SK-MEL-5 (cell line): ENCODE measurements at regions not wholly inside any gene's neighbourhood (a gene's known extent, or its start where the extent isn't known, plus 50 kb on each side); places are given as distances from the start of the nearest gene placed in this dataset.
"Not testable (repeated sequence)": the region's sequence is repeated elsewhere in the genome, so short reads cannot be mapped to it uniquely, and the experiment has no call there.

Experiments
- DNase-seq: peaks from one replicate; pipeline ENCODE4 v3.0.0-alpha.2; 2016; ENCODE audit warnings: low read depth, low spot score
- in situ Hi-C: cut with HindIII; loops from 2 replicates; pipeline ENCODE4 v1.10.0; 2016; ENCODE audit warnings: low sequenced_read_pairs, high pct_unique_total_duplicates, low pct_unique_long_range_greater_than_20kb

DNA sequence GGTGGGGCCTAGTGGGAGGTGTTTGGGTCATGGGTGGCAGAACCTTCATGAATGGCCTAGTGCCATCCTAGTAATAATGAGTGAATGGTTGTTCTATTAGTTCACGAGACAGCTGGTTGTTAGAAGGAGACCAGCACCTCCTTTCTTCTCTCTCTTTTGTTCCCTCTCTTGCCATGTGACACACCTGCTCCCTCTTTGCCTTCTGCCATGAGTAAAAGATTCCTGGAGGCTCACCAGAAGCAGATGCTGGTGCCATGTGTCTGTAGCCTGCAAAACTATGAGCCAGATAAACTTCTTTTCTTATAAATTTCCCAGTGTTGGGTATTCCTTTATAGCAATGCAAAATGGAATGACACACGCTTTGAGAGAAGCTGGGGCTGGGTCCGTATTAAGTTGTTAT is 89.0 kb upstream of the SLC4A7 start:
- no peak for DNase-seq
- in situ Hi-C loops, result no loop called here

DNA sequence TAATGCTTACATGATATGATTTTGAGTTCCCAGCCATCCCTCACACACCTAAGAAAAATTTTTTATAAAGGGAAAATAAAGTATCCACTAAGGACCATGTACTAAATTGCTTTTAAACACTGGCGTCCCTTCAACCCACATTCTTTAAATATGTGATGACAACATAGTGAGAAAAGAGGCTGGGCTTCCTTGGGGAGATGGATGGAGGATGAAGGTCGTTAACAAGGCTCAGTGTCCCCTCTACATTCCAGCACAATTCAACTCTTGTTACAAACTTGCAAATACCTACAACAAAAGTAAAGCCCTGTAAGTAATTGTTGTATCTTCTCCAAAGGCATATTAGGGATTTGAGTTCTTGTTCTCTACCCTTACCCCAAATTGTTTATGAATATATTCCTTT is 87.2 kb upstream of the SLC4A7 start:
- DNase-seq, result no peak
- in situ Hi-C loops, result no loop called here

DNA sequence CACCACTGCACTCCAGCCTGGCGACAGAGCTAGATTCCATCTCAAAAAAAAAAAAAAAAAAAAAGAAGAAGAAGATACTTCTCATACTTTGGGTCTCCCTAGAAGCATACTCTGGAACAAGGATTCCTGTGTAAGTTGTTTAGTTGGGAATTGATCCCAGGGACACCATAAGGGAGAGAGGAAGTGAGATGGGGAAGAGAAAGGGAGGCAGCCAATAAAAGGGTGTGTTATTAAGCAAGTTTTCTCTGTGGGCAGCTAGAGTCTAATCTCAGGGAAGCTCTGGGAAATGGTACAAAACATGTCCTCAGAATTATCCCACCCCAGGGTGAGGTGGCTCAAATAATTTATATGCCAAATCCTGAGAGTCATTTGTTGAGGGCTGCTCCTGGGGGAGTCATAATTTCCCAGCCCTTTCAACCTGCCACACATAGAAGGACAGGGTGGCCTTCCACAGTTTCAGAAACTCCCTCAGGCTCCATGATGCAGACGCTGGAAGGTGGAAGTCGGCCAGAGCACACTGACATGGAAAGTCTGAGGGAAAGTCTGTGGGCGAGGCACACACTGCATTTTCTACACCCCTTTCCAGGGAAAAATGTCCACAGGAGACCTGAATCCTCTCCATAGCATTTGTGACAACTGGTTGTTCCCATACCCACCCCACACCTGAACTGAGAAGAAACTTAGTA is 86.4 kb upstream of the SLC4A7 start:
- no peak for DNase-seq
- in situ Hi-C loops, result no loop called here

DNA sequence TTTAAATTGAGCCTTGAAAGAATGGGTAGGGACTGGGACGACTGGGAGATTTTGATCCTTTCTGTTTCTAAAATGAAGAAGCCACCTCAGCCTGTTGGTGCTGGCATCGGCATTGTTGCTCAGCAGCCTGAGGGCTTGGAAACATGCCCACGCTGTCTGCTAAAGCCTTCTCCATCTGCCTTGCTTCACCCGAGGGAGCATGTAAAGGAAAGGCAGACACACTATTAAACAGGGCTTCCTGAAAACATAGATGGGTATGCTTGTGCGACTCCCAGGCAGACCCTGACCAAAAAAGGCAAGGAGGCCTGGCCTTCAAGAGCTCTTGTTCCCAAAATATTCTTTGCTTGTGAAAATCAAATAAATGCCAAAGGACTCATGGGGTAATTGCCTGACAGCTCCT is 84.2 kb upstream of the SLC4A7 start:
- in situ Hi-C loops, result no loop called here
- DNase-seq, result peak; percentile 60

DNA sequence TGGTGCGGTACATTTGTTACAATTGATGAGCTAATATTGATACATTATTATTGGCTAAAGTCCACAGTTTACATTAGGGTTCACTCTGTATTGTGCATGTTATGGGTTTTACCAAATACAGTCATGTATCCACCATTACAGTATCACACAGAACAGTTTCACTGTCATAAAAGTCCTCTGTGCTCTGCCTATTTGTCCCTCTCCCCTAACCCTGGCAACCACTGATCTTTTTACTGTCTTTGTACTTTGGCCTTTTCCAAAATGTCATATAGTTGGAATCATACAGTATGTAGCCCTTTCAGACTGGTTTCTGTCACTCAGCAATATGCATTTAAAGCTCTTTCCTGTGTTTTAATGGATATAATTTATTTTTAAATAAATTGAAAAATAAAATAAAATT is 83.1 kb upstream of the SLC4A7 start:
- in situ Hi-C loops, result no loop called here
- DNase-seq, result no peak

DNA sequence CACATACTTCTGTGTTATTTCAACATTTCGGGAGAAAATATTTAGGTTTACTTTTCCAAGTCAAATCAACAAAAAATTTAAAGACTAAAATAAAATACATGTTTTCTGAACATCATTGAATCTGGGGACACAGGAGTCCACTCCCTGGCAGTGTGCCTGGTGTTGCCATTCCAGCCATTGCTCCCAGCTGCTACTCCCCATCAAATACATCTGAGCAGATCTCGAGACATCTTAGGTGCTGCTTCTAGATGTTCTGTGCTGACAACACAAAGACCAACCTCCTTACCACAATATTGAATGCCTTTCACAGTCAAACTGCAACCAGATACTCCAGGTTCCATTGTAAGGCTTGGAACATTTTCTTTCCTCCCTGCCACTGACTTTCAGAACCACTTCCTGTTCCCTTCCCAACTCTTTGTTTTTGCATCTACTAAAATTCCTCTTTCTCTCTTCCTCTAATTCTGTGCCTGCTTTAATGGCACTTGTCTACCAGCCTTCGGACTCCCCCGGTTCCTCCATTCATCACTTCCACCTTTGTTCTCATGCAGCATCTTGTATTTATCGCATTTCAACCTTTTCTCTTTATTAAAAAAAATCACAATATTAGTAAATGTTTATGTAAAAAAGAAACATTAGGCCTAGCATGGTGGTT is 81.1 kb upstream of the SLC4A7 start:
- no peak for DNase-seq
- in situ Hi-C loops, result no loop called here

DNA sequence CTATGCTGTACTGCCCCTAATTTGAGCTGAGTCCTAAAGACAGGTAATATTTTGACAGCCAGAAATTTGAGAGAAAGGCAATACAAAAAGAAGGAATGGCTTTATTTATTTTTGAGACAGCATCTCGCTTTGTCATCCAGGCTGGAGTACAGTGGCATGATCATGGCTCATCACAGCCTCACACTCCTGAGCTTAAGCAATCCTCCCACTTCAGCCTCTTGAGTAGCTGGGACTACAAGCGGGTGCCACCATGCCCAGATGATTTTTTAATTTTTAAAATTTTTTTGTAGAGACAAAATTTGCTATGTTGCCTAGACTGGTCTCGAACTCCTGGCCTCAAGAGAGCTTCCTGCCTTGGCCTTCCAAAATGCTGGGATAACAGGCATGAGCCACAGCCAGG is 77.4 kb upstream of the SLC4A7 start:
- in situ Hi-C loops, result no loop called here
- DNase-seq, result no peak

DNA sequence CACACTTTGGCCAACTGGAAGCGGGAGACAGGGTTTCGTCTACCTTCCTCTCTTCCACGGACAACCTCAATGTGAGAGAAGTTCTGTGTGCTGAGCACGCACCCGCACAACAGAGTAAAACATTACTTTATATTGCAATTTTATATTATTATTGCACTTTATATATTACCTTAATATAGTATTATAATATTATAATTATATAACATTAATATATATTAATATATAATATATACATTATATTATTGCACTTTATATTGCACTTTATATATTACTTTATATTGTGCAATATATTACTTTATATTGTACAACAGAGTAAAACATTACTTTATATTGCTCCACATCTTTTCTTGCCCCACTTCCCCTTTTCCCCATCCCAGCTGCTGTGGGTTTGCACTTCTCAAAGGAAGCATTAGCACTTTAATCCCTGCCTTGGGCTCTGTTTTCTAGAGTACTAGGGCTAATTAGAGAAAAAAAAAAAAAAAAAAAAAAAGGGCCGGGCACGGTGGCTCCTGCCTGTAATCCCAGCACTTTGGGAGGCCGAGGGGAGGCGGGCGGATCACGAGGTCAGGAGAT is 76.4 kb upstream of the SLC4A7 start:
- in situ Hi-C loops, result no loop called here
- no peak for DNase-seq

DNA sequence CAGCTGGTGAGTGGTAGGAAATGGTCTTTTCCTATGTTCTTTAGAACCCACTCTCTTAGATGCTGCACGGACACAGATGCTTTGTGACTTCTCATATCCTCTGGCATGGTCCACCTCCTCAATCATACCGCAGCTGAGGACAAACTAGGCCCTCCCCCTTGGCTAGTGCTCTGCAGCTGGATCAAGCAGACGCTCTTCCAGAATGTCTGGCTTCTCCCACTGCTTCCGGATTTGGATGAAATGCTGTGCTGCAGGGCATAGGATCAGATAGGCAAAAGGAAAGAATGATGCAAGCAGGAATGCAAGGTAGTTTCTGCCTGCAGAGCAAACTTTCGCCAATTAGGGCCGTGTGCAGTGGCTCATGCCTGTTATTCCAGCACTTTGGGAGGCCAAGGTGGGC is 75.7 kb upstream of the SLC4A7 start:
- peak; percentile 19 for DNase-seq
- in situ Hi-C loops, result no loop called here

DNA sequence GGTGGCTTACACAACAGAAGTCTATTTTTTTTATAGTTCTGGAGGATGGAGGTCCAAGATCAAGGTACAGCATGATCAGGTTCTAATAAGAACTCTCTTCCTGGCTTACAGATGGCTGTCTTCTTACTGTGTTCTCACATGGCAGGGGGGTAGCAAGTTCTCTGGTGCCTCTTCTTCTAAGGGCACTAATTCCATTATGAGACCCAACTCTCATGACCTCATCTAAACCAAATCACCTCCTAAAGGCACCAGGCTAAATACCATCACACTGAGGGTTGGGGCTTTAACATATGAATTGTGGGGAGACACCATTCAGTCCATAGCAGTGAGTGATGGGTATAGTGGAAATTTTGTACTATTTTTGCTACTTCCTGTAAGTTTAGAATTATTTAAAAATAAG is 75.2 kb upstream of the SLC4A7 start:
- in situ Hi-C loops, result no loop called here
- DNase-seq, result no peak

DNA sequence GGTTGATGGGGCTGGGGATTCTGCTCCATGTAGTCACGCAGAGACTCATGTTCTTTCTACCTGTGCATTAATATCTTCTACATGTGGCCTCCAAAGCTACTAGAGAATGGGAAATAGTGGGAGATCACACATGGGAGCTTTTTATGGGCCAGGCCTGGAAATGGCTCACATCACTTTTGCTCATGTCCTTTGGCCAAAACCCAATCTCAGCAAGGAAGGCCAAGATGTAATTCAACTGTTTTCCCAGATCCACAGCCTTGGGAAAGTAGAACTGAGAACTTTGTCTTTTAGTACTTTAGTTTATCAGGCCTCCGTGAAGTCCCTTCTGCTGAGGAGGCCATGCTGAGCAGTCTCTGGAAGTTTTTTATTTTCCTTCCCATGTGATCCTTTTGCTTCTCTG is 73.2 kb upstream of the SLC4A7 start:
- no peak for DNase-seq
- in situ Hi-C loops, result no loop called here

DNA sequence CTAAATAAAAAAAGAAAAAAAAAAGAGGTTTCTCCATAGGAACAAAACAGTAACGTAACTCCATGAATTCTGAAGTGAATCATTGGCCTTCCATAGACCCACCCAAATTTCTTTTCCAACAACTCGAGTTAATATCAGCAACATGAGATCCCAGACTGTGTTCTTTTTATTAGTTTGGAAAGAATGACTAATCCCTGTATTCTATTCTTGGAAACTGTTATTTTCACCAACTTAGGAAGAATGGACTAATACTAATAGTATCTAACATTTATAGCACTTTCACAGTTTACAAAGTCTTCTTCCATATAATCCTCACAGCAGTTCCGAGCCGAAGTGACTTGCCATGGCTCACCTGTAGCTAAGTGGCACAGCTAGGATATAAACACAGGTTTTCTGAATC is 72.7 kb upstream of the SLC4A7 start:
- no peak for DNase-seq
- in situ Hi-C loops, result no loop called here

DNA sequence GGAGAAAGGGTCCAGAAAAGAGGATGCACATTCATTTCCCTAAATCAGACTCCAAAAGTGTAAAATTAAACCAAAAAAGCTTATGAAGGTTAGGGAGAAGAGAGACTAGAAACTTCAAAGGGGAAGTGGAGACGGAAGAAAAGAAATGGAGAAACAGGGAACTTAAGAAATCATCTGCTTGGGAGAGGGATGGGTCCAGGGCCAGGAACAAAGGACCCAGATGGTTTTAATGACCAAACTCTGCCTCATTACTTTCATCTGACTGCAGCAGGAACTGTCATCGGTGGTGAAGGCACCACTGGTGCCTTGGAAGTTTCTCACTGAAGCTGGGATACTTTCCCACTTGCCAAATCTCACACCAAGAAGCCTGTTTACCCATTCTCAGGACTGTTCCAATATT is 70.5 kb upstream of the SLC4A7 start:
- DNase-seq, result no peak
- in situ Hi-C loops, result no loop called here

DNA sequence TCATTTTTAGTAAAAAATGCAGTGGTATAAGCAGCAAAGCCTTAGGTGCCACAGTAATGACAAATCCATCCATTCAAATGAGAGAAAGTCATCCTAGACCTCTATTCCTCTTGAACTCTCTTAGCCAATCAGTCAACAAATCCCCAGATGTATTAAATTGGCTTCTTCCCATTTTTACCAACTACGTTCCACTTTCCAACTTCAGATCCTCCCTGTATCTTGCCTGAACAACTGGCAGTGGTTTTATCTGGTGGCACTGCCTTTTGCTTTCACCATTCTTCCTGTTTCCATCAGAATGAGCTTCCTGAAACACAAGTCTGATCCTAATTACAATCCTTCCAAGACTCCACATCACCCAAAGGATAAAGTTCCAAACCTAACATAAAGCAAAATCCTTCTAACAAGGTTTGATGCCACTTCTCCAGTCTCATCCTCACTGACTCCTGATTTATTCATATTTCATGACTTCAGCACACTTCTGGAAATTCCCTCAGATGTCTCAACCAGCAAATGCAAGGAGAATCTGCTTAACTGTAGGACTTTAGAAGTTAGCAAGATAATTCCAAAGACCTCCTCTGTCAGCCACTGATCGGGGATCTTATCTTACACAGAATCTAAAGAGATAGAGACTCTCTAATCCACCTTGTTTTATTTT is 69.8 kb upstream of the SLC4A7 start:
- in situ Hi-C loops, result no loop called here
- no peak for DNase-seq

DNA sequence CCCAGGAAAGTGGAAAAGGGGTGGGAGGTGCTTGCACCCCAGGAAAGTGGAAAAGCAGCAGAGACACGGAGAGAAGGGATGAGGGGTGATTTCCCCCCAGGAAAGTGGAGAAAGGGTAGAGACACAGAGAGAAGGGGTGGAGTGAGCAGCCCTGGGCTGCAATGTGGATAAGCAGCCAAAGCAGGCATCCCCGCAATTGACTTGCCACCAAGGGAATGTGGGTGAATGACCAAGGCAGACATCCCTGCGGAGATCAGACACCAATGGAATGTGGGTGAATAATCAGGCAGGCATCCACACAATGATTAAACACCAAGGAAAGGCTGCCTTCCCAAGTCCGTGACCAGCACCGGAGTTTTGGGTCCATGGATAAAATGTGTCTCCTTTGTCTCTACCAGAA is 68.5 kb upstream of the SLC4A7 start:
- in situ Hi-C loops, DNase-seq: not testable (repeated sequence)

DNA sequence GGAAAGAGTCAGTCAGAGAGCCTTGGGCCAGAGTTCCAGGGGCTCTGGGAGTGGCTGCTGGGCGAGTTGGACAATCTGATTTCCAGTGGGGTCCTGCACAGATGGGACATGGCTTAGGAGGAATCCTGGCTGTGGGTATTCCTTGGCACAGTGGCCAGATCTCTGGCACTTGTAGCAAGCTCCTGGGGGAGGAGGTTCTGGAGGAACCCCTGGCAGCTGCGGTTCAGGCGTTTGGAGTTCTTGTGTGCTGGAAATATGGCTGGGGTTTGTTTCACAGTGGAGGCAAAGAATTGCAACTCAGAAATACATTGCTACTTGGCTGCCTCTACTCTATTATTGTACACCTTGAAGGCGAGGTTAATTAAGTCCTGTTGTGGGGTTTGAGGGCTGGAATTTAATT is 67.2 kb upstream of the SLC4A7 start:
- in situ Hi-C loops, DNase-seq: not testable (repeated sequence)

DNA sequence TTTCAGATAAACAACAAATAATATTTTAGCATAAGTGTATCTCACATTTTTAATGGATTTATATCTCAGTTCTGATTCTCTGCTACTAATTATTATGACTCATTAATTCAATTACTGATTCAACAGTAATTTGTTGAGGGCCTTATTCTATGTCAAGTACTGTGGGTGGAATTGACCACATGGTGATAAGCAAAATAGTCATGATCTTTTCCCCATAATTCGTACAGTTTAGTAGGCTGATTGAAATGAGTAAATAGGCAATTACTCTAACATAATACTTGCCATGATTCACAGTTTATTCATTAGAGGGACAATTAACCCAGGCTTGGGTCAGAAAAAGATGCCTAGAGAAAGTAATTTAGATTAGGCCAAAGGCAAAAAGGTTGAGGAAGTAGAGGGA is 60.9 kb upstream of the SLC4A7 start:
- in situ Hi-C loops, result no loop called here
- no peak for DNase-seq

DNA sequence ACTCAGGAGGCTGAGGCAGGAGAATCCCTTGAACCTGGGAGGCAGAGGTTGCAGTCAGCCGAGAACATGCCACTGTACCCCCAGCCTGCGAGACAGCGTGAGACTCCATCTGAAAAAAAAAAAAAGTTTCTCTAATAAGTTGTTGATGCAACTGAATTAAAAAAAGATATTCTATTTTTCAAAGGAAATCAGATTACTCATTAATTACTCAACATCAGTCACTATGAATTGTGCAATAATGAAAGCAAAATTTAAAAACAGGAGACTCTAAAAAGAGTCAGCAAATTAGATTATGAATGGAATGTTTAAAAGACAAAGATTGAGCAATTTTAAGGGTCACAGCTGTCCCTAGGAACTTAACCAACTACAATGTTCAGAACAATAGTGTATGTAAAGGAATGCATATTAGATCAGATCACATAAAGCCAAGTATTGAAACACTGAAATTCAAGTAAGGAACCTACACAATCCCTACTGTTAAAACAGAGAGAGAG is 60.2 kb upstream of the SLC4A7 start:
- in situ Hi-C loops, result no loop called here
- DNase-seq, result no peak

DNA sequence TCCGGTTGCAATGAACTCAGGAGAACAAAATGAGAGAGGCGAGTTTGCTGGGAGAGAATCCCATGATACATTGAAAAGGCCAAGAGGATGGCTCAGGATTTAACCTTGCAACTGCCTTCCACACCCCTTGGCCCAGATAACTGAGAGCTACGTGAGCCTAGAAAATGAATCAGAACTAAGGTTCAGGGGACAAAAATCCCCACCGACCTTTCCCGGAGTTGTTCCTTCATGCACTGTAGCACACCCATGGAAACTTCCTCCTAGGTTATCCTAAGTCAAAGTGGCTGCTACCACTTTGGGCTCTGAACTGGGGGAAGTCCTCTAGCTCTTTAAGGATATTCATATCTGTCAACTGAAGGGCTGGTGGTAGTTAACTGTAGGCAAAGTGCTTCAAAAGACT is 58.3 kb upstream of the SLC4A7 start:
- DNase-seq, result no peak
- in situ Hi-C loops, result no loop called here
